HG03457 (cell line): ENCODE measurements at regions not wholly inside any gene's neighbourhood (a gene's known extent, or its start where the extent isn't known, plus 50 kb on each side); places are given as distances from the start of the nearest gene placed in this dataset.
"Not testable (repeated sequence)": the region's sequence is repeated elsewhere in the genome, so short reads cannot be mapped to it uniquely, and the experiment has no call there.

Experiments used
- ATAC-seq: cut with Tn5 transposase; IDR thresholded peaks from one replicate; pipeline ENCODE4 v1.9.1; 2021; ENCODE audit warnings: moderate number of reproducible peaks; ENCODE audit not compliant: unreplicated experiment

GRCh38 chr2:194486326-194486725 is 1170.7 kb upstream of the SLC39A10 start:
- ATAC-seq = no peak

- ATAC-seq = no peak
These were observed 1174.0 kb upstream of the SLC39A10 start for GRCh38 chr2:194483041-194483440.

GRCh38 chr2:194465641-194466040 is 1191.4 kb upstream of the SLC39A10 start:
- ATAC-seq = no peak

GRCh38 chr2:194464964-194465638 is 1191.9 kb upstream of the SLC39A10 start:
- no peak for ATAC-seq

GRCh38 chr2:194462883-194463282 is 1194.1 kb upstream of the SLC39A10 start:
- ATAC-seq = not testable (repeated sequence)

- ATAC-seq = no peak
These were observed 1201.7 kb upstream of the SLC39A10 start for GRCh38 chr2:194455358-194455757.

GRCh38 chr2:194452504-194452903 is 1204.5 kb upstream of the SLC39A10 start:
- ATAC-seq = no peak

GRCh38 chr2:194445226-194445625 is 1211.8 kb upstream of the SLC39A10 start:
- no peak for ATAC-seq

GRCh38 chr2:194443926-194444325 is 1213.1 kb upstream of the SLC39A10 start:
- no peak for ATAC-seq

GRCh38 chr2:194424683-194425209 is 1232.3 kb upstream of the SLC39A10 start:
- no peak for ATAC-seq

GRCh38 chr2:194411221-194411620 is 1245.8 kb upstream of the SLC39A10 start:
- no peak for ATAC-seq

- no peak for ATAC-seq
These were observed 1261.2 kb upstream of the SLC39A10 start for GRCh38 chr2:194395818-194396217.

- no peak for ATAC-seq
These were observed 1271.7 kb upstream of the SLC39A10 start for GRCh38 chr2:194385376-194385775.

- no peak for ATAC-seq
These were observed 1273.6 kb upstream of the SLC39A10 start for GRCh38 chr2:194383401-194383800.

- no peak for ATAC-seq
These were observed 1274.8 kb upstream of the SLC39A10 start for GRCh38 chr2:194382221-194382620.

GRCh38 chr2:194380011-194380410 is 1277.0 kb upstream of the SLC39A10 start:
- ATAC-seq = no peak

GRCh38 chr2:194367390-194367789 is 1289.6 kb upstream of the SLC39A10 start:
- ATAC-seq = not testable (repeated sequence)

GRCh38 chr2:194363878-194364277 is 1293.1 kb upstream of the SLC39A10 start:
- no peak for ATAC-seq

- ATAC-seq = no peak
These were observed 1293.7 kb upstream of the SLC39A10 start for GRCh38 chr2:194363295-194363694.

- no peak for ATAC-seq
These were observed 1304.5 kb upstream of the SLC39A10 start for GRCh38 chr2:194352505-194352904.

GRCh38 chr2:194346193-194346592 is 1310.8 kb upstream of the SLC39A10 start:
- no peak for ATAC-seq

GRCh38 chr2:194345347-194345746 is 1311.7 kb upstream of the SLC39A10 start:
- ATAC-seq = no peak

- no peak for ATAC-seq
These were observed 1313.9 kb upstream of the SLC39A10 start for GRCh38 chr2:194343167-194343566.
